H9 (cell line): ENCODE measurements at regions not wholly inside any gene's neighbourhood (a gene's known extent, or its start where the extent isn't known, plus 50 kb on each side); places are given as distances from the start of the nearest gene placed in this dataset.

Experiments used
- DNase-seq: peaks from one replicate; pipeline ENCODE4 v3.0.0-alpha.2; 2017
- H2AFZ ChIP-seq: one replicate; pipeline ENCODE4 v1.6.1; 2013; ENCODE audit warnings: mild to moderate bottlenecking, low read length, control low read depth, moderate library complexity
- H2AK5ac ChIP-seq: 2 replicates; pipeline ENCODE4 v1.6.1; 2013; ENCODE audit warnings: low read length, control low read depth, mixed read lengths; ENCODE audit not compliant: insufficient read length
- H2BK120ac ChIP-seq: one replicate; pipeline ENCODE4 v1.6.1; 2013; ENCODE audit warnings: low read depth, mild to moderate bottlenecking, low read length, control low read depth, inconsistent platforms; ENCODE audit not compliant: poor library complexity, severe bottlenecking
- H2BK12ac ChIP-seq: 2 replicates; pipeline ENCODE4 v1.6.1; 2013; ENCODE audit warnings: low read length, control low read depth, mixed read lengths, low read depth; ENCODE audit not compliant: insufficient read length
- H2BK15ac ChIP-seq: 2 replicates; pipeline ENCODE4 v1.6.1; 2013; ENCODE audit warnings: low read depth, low read length, control low read depth
- H2BK20ac ChIP-seq: one replicate; pipeline ENCODE4 v1.6.1; 2013; ENCODE audit warnings: low read depth, mild to moderate bottlenecking, low read length, control low read depth, inconsistent platforms; ENCODE audit not compliant: poor library complexity, severe bottlenecking
- H2BK5ac ChIP-seq: 2 replicates; pipeline ENCODE4 v1.6.1; 2013; ENCODE audit warnings: low read length, control low read depth, mixed read lengths; ENCODE audit not compliant: insufficient read length
- H3K14ac ChIP-seq: 2 replicates; pipeline ENCODE4 v1.6.1; 2013; ENCODE audit warnings: low read length, control low read depth; ENCODE audit not compliant: insufficient read depth
- H3K18ac ChIP-seq: 2 replicates; pipeline ENCODE4 v1.6.1; 2013; ENCODE audit warnings: low read depth, mild to moderate bottlenecking, mixed read lengths, low read length, control low read depth; ENCODE audit not compliant: insufficient read length
- H3K23ac ChIP-seq: 2 replicates; pipeline ENCODE4 v1.6.1; 2013; ENCODE audit warnings: low read length, control low read depth, mixed read lengths, low read depth; ENCODE audit not compliant: insufficient read length
- H3K23me2 ChIP-seq: 2 replicates; pipeline ENCODE4 v1.6.1; 2013; ENCODE audit warnings: low read depth, mild to moderate bottlenecking, mixed read lengths, low read length, control low read depth; ENCODE audit not compliant: insufficient read length, poor library complexity, severe bottlenecking
- H3K27ac ChIP-seq: 2 replicates; pipeline ENCODE4 v1.5.1; 2013; ENCODE audit warnings: low read length, control low read depth, mixed read lengths, low read depth; ENCODE audit not compliant: insufficient read length
- H3K27me3 ChIP-seq: 2 replicates; pipeline ENCODE4 v1.6.1; 2013; ENCODE audit warnings: low read length, control low read depth, inconsistent platforms; ENCODE audit not compliant: insufficient read depth
- H3K4ac ChIP-seq: 2 replicates; pipeline ENCODE4 v1.6.1; 2013; ENCODE audit warnings: low read depth, mild to moderate bottlenecking, control low read depth, inconsistent platforms, low read length, moderate library complexity
- H3K4me1 ChIP-seq: 2 replicates; pipeline ENCODE4 v1.6.1; 2013; ENCODE audit warnings: low read length, control low read depth, inconsistent platforms; ENCODE audit not compliant: insufficient read depth
- H3K4me2 ChIP-seq: 2 replicates; pipeline ENCODE4 v1.6.1; 2013; ENCODE audit warnings: low read length, control low read depth, mixed read lengths; ENCODE audit not compliant: insufficient read length, insufficient read depth
- H3K56ac ChIP-seq: 2 replicates; pipeline ENCODE4 v1.6.1; 2013; ENCODE audit warnings: low read depth, mild to moderate bottlenecking, mixed read lengths, low read length, control low read depth; ENCODE audit not compliant: insufficient read length
- H3K79me1 ChIP-seq: 2 replicates; pipeline ENCODE4 v1.6.1; 2013; ENCODE audit warnings: low read depth, mild to moderate bottlenecking, moderate library complexity, low read length, control low read depth, inconsistent platforms; ENCODE audit not compliant: insufficient read depth, poor library complexity, severe bottlenecking
- H3K79me2 ChIP-seq: 2 replicates; pipeline ENCODE4 v1.6.1; 2013; ENCODE audit warnings: low read length, control low read depth, inconsistent platforms; ENCODE audit not compliant: insufficient read depth
- H3K9ac ChIP-seq: 2 replicates; pipeline ENCODE4 v1.6.1; 2013; ENCODE audit warnings: low read length, control low read depth, mixed read lengths; ENCODE audit not compliant: insufficient read length; ENCODE audit errors: extremely low read depth
- H3K9me3 ChIP-seq: one replicate; pipeline ENCODE4 v1.6.1; 2013; ENCODE audit warnings: low read depth, low read length, inconsistent platforms; ENCODE audit not compliant: control insufficient read depth
- H3T11ph ChIP-seq: one replicate; pipeline ENCODE4 v1.6.1; 2013; ENCODE audit warnings: mild to moderate bottlenecking, low read length, control low read depth, inconsistent platforms
- H4K20me1 ChIP-seq: one replicate; pipeline ENCODE4 v1.6.1; 2013; ENCODE audit not compliant: control insufficient read depth, insufficient read length, insufficient read depth
- H4K5ac ChIP-seq: 2 replicates; pipeline ENCODE4 v1.6.1; 2013; ENCODE audit warnings: low read depth, mild to moderate bottlenecking, mixed read lengths, low read length, control low read depth; ENCODE audit not compliant: insufficient read length
- H4K8ac ChIP-seq: replicated peaks from 2 replicates; pipeline ENCODE4 v1.6.1; 2013; ENCODE audit warnings: low read length, control low read depth, mixed read lengths, low read depth; ENCODE audit not compliant: insufficient read length
- H4K91ac ChIP-seq: 2 replicates; pipeline ENCODE4 v1.6.1; 2013; ENCODE audit warnings: low read depth, mild to moderate bottlenecking, moderate library complexity, mixed read lengths, low read length, control low read depth; ENCODE audit not compliant: insufficient read length
- H3K27ac Mint-ChIP-seq, 3 experiments: 2 replicates in 2 of 3; 3 replicates in 1 of 3; pipeline ENCODE4 v1.8.0; 2020 to 2021; ENCODE audit warnings: mixed read lengths in 3 of 3, mild to moderate bottlenecking in 1 of 3, moderate library complexity in 1 of 3
- H3K27me3 Mint-ChIP-seq: 2 replicates; pipeline ENCODE4 v1.8.0; 2021; ENCODE audit warnings: low read depth, mild to moderate bottlenecking, moderate library complexity, mixed read lengths
- H3K36me3 Mint-ChIP-seq, 3 experiments: 2 replicates in 2 of 3; 3 replicates in 1 of 3; pipeline ENCODE4 v1.8.0; 2020 to 2021; ENCODE audit warnings: low read depth in 3 of 3, mixed read lengths in 3 of 3; ENCODE audit not compliant: insufficient read depth in 1 of 3
- H3K4me1 Mint-ChIP-seq, 2 experiments: 2 replicates each; pipeline ENCODE4 v1.8.0; 2020; ENCODE audit warnings: mixed read lengths in 2 of 2
- H3K4me3 Mint-ChIP-seq, 2 experiments: 2 replicates in 1 of 2; 3 replicates in 1 of 2; pipeline ENCODE4 v1.8.0; 2020 to 2021; ENCODE audit warnings: mild to moderate bottlenecking in 2 of 2, mixed read lengths in 2 of 2, moderate library complexity in 1 of 2
- H3K9me3 Mint-ChIP-seq, 2 experiments: 2 replicates in 1 of 2; 3 replicates in 1 of 2; pipeline ENCODE4 v1.8.0; 2020; ENCODE audit warnings: mild to moderate bottlenecking in 2 of 2, mixed read lengths in 2 of 2, moderate library complexity in 1 of 2
- CTCF ChIP-seq: fragments of 200-600 bp; sonication (generic); conservative IDR thresholded peaks from 3 replicates; pipeline ENCODE4 v1.8.0; 2021; ENCODE audit warnings: antibody characterized with exemption, mild to moderate bottlenecking
- WGBS: extraction: QIAGEN DNeasy Blood & Tissue Kit; methylation state at CpG from one replicate; pipeline ENCODE4 v1.1.7; 2013; ENCODE audit warnings: missing lambda C conversion rate, low lambda C conversion rate, mixed read lengths; ENCODE audit not compliant: insufficient read length; ENCODE audit errors: extremely low coverage; 5-methylcytosine and 5-hydroxymethylcytosine counted together

GRCh38 chr2:156999661-157000060, 257.8 kb upstream of the GALNT5 start:
- Histone ChIP-seq H3K79me2 (no peaks in the 10 kb centered on the region), H3K9ac (no peak overlapping the region), H4K20me1 (no peaks in the 10 kb centered on the region), H4K5ac (no peak overlapping the region), H4K8ac (no peak overlapping the region), H2BK12ac (no peak overlapping the region), H2BK15ac (no peak overlapping the region), H3T11ph (no peak overlapping the region), H3K23me2 (no peaks in the 10 kb centered on the region), H3K56ac (no peak overlapping the region), H3K4me1 (no peaks in the 10 kb centered on the region), H3K4ac (no peak overlapping the region), H3K27ac (no peak overlapping the region), H3K27me3 (no peaks in the 10 kb centered on the region), H4K91ac (no peak overlapping the region), H3K23ac (no peak overlapping the region), H3K18ac (no peak overlapping the region), H3K9me3 (no peaks in the 10 kb centered on the region), H2AK5ac (no peak overlapping the region), H2BK20ac (no peak overlapping the region), H3K79me1 (no peaks in the 10 kb centered on the region), H2BK120ac (no peak overlapping the region), H3K4me2 (no peak overlapping the region), H2AFZ (no peak overlapping the region), H2BK5ac (no peak overlapping the region), H3K14ac (no peak overlapping the region)
- DNase-seq: no peak
- Mint-ChIP-seq H3K9me3 (no peaks in the 10 kb centered on the region), H3K36me3 (no peaks in the 10 kb centered on the region), H3K27me3 (no peaks in the 10 kb centered on the region), H3K27ac (no peak overlapping the region), H3K4me3 (no peak overlapping the region), H3K4me1 (peaks cover 10% of the 10 kb centered on the region in 2 experiments)
- TF ChIP-seq CTCF: no peak
- no CpG with 5 or more reads among the region's 4 CpGs for WGBS
